ENCODE measurements at regions not wholly inside any gene's neighbourhood (a gene's known extent, or its start where the extent isn't known, plus 50 kb on each side); places are given as distances from the start of the nearest gene placed in this dataset.

DNA sequence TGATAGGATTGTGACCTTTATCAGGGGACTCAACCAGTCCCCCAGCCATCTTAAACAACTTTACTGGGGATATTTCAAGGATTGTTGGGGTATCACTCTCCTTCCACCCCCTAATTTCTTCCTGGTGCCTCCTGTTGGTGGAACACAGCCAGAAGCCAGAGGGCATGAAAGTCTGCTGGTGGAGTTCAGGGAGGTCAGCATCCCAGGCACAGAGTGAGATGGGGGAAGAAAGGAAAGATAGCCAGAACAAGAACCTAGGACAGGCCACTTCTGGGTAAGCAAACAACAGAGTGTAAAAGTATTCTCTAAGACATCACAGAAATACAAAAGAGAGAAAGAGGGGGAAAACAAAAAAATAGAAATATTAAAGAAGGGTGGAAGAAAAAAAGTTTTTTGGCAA lies 101.8 kb downstream of the SPRY2 start:
- ATAC-seq (ENCODE audit: low FRiP score) (no peak), DNase-seq (ENCODE audit: low spot score) (no peak)
- TF ChIP-seq, protein P1, sequence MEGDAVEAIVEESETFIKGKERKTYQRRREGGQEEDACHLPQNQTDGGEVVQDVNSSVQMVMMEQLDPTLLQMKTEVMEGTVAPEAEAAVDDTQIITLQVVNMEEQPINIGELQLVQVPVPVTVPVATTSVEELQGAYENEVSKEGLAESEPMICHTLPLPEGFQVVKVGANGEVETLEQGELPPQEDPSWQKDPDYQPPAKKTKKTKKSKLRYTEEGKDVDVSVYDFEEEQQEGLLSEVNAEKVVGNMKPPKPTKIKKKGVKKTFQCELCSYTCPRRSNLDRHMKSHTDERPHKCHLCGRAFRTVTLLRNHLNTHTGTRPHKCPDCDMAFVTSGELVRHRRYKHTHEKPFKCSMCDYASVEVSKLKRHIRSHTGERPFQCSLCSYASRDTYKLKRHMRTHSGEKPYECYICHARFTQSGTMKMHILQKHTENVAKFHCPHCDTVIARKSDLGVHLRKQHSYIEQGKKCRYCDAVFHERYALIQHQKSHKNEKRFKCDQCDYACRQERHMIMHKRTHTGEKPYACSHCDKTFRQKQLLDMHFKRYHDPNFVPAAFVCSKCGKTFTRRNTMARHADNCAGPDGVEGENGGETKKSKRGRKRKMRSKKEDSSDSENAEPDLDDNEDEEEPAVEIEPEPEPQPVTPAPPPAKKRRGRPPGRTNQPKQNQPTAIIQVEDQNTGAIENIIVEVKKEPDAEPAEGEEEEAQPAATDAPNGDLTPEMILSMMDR (IDR thresholded peaks at IDR 0.05): no peak

DNA sequence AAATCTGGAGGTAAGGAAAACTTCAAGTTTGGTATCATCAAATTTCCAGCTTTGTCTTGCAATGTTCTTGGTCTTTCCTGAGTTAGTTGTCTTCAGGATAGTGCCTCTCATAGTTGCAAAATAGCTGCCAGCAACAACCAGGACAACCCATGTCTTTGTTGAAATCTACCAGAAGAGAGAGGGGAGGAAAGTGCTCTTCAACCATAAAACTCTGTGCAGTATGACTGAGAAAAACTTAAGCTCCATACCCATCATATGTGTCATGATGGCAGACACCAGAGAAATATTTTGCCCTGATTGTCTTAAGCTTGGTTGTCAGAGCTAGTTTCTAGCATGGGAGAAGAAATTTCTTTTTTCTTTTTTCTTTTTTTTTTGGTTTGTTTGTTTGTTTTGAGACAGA lies 103.3 kb downstream of the SPRY2 start:
- DNase-seq (ENCODE audit: low spot score) (no peak), ATAC-seq (ENCODE audit: low FRiP score) (no peak)
- TF ChIP-seq, protein P1 (IDR thresholded peaks at IDR 0.05): no peak

DNA sequence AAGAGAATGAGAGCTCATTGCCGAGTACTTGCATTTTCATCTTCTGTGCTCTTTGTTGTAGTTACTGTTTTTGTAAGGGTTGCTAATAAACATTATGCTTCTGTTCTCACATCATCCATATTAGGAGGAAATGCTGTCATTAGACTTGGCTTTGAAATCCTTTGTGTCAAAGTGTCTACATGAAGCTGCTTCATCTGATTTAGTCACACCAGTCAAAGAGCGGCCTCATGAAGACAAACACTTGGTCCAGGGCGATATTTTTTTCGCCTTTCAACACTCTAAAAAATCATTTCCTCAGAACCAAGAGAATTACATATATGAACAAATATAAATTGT lies 105.0 kb downstream of the SPRY2 start:
- no peak for DNase-seq (ENCODE audit: low spot score)
- TF ChIP-seq, protein P1 (IDR thresholded peaks at IDR 0.05): no peak
- no peak for ATAC-seq (ENCODE audit: low FRiP score)

DNA sequence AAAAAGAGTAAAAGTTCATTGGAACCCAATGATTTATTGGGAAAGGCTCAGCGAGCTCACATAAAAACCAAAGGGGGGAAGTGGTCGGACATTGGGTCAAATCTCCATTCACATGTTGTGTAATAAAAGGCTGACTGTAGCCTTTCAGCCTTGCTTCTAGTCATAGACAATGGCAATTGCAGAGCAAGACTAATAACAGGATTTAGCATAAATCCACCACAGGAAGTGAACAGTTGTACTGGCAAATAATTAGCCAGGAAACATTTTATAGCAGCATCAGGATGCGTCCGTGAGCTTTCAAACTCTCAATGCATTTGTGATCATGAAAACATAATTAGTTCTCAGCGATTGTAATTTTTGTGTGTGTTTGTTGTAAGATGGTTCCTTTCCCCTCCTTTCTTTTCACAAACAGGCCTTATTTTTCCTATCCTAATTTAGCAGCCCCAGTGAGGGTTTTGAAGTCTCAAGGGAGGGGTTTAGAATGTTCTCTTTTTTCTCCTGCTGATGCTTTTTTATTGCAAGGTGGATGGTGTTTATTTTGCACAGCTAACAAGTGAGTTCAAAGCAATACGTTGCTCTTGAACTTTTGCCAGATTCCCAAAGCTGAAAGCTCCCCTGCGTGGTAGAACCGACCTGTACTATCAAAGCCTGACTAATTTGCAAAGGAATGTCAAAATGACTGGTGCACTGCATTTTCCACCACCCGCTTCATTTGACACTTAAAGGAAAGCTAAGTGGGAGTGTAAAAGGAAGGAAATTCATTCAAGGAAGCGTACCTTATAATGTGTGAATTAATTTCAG lies 105.6 kb downstream of the SPRY2 start:
- TF ChIP-seq, protein P1 (IDR thresholded peaks at IDR 0.05): no peak
- ATAC-seq (ENCODE audit: low FRiP score): no peak
- DNase-seq (ENCODE audit: low spot score): no peak

DNA sequence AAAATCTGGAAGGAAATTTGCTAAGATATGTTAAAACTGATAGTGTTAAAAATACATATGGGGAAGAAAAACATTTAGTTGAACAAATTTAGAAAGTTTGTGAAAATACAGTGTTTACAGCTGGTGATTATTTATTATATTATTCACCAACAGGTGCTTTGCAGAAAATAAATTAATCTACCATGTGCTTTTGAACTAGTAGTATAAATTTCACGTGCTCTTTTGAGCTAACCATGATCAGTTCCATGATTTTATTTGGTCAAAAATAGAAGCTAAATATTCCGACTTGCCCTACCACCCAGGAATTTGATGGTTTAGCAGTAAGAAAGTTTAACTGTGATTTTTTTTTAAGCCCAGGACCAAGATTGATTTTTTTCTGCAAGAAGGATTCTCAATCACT lies 113.3 kb downstream of the SPRY2 start:
- ATAC-seq (ENCODE audit: low FRiP score): no peak

DNA sequence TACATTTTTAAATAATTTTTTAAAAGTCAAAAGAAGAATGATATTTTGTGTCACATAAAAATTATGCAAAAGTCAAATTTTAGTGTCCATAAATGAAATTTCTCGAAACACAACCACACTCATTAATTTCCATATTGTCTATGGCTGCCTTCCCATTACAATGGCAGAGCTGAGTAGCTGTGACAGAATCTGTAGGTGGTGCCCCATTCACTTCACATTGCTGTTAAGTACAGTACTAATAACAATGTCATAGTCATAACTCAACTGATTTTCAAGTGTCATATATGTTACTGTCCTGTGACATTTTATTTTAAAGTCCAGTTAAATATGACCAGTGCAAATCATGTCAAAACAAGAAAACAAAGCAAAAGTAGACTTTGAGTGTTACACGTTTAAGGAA lies 114.3 kb downstream of the SPRY2 start:
- TF ChIP-seq, protein P1 (IDR thresholded peaks at IDR 0.05): no peak
- no peak for ATAC-seq (ENCODE audit: low FRiP score)
- no peak for DNase-seq (ENCODE audit: low spot score)

More for the DNA sequence above, 113.3 kb downstream of the SPRY2 start:
- TF ChIP-seq, protein P1 (IDR thresholded peaks at IDR 0.05): no peak
- no peak for DNase-seq (ENCODE audit: low spot score)

DNA sequence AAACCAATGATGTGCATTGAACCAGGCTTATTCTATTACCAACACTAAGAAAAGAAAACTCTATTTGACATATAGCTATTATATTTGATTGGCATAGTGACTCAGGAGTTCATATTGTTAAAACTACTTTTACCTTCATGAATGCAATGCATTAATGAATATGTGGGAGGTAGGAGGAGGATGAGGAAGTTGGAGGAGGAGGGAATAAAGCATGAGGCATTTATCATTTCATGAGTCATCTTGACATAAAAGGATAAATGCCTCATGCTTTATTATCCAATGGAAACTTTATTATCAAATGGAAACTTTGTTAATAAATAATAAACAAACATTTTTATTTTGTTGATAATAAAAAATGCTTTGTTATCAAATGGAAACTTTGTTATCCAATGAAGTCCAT lies 116.5 kb downstream of the SPRY2 start:
- ATAC-seq (ENCODE audit: low FRiP score) (no peak), DNase-seq (ENCODE audit: low spot score) (no peak)
- TF ChIP-seq, protein P1 (IDR thresholded peaks at IDR 0.05): no peak

All from omental fat pad (tissue), 3 donors.